ENCODE measurements at regions not wholly inside any gene's neighbourhood (a gene's known extent, or its start where the extent isn't known, plus 50 kb on each side); places are given as distances from the start of the nearest gene placed in this dataset.

GRCh38 chr18:21187886-21188285, 54.1 kb upstream of the GREB1L start:
- TF ChIP-seq POLR2AphosphoS5 (IDR thresholded peaks at IDR 0.05), result no peak
- no peak for TF ChIP-seq EP300 (conservative IDR thresholded peaks at IDR 0.05; ENCODE audit: poor library complexity, severe bottlenecking)
- TF ChIP-seq TAF1 (IDR thresholded peaks at IDR 0.05; ENCODE audit: low read depth), result no peak
- TF ChIP-seq EZH2 (IDR thresholded peaks at IDR 0.05; ENCODE audit: borderline replicate concordance, insufficient read depth, low read length, poor library complexity, severe bottlenecking), result no peak
- no peak for TF ChIP-seq RAD21 (conservative IDR thresholded peaks at IDR 0.05)
- TF ChIP-seq REST (IDR thresholded peaks at IDR 0.05; ENCODE audit: borderline replicate concordance), result no peak
- Histone ChIP-seq H3K27me3 (ENCODE audit: insufficient read depth, low read depth, low read length) (no peaks in the 10 kb centered on the region), H4K20me1 (ENCODE audit: insufficient read depth) (no peaks in the 10 kb centered on the region), H3K9ac (ENCODE audit: low read length) (no peak overlapping the region), H3F3A (ENCODE audit: insufficient read depth, low read length, poor library complexity, severe bottlenecking) (no peaks in the 10 kb centered on the region), H3K27ac (ENCODE audit: low read length) (no peak overlapping the region), H3K4me2 (ENCODE audit: low read length) (no peak overlapping the region), H3K36me3 (ENCODE audit: insufficient read depth, low read length) (no peaks in the 10 kb centered on the region), H3K9me3 (ENCODE audit: low read length) (no peaks in the 10 kb centered on the region), H2AFZ (ENCODE audit: low read depth, low read length) (no peak overlapping the region), H3K9me2 (ENCODE audit: insufficient read depth, low read length) (no peaks in the 10 kb centered on the region), H3K4me3 (ENCODE audit: low read length) (no peak overlapping the region), H3K79me2 (replicated peaks; ENCODE audit: insufficient read depth, low read length) (no peaks in the 10 kb centered on the region)

- no peaks in the 10 kb centered on the region for H3K27me3 ChIP-seq (ENCODE audit: insufficient read depth, low read depth, low read length)
- no peaks in the 10 kb centered on the region for H3K79me2 ChIP-seq (replicated peaks; ENCODE audit: insufficient read depth, low read length)
- H4K20me1 ChIP-seq (ENCODE audit: insufficient read depth), result no peaks in the 10 kb centered on the region
- no peak overlapping the region for H3K27ac ChIP-seq (ENCODE audit: low read length)
- no peak overlapping the region for H2AFZ ChIP-seq (ENCODE audit: low read depth, low read length)
- no peak overlapping the region for H3K4me2 ChIP-seq (ENCODE audit: low read length)
- H3K9me2 ChIP-seq (ENCODE audit: insufficient read depth, low read length), result no peaks in the 10 kb centered on the region
- H3K4me3 ChIP-seq (ENCODE audit: low read length), result no peak overlapping the region
- H3F3A ChIP-seq (ENCODE audit: insufficient read depth, low read length, poor library complexity, severe bottlenecking), result no peaks in the 10 kb centered on the region
- no peak overlapping the region for H3K9ac ChIP-seq (ENCODE audit: low read length)
- H3K9me3 ChIP-seq (ENCODE audit: low read length), result no peaks in the 10 kb centered on the region
- no peak for TF ChIP-seq EZH2 (IDR thresholded peaks at IDR 0.05; ENCODE audit: borderline replicate concordance, insufficient read depth, low read length, poor library complexity, severe bottlenecking)
- TF ChIP-seq, protein P1, sequence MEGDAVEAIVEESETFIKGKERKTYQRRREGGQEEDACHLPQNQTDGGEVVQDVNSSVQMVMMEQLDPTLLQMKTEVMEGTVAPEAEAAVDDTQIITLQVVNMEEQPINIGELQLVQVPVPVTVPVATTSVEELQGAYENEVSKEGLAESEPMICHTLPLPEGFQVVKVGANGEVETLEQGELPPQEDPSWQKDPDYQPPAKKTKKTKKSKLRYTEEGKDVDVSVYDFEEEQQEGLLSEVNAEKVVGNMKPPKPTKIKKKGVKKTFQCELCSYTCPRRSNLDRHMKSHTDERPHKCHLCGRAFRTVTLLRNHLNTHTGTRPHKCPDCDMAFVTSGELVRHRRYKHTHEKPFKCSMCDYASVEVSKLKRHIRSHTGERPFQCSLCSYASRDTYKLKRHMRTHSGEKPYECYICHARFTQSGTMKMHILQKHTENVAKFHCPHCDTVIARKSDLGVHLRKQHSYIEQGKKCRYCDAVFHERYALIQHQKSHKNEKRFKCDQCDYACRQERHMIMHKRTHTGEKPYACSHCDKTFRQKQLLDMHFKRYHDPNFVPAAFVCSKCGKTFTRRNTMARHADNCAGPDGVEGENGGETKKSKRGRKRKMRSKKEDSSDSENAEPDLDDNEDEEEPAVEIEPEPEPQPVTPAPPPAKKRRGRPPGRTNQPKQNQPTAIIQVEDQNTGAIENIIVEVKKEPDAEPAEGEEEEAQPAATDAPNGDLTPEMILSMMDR (IDR thresholded peaks at IDR 0.05; ENCODE audit: poor library complexity, severe bottlenecking), result peak; percentile 43
- no peaks in the 10 kb centered on the region for H3K36me3 ChIP-seq (ENCODE audit: insufficient read depth, low read length)
Observed at GRCh38 chr18:21191596-21192307, 50.3 kb upstream of the GREB1L start.

Measured in neural cell (in vitro differentiated cells).